ENCODE measurements at regions not wholly inside any gene's neighbourhood (a gene's known extent, or its start where the extent isn't known, plus 50 kb on each side); places are given as distances from the start of the nearest gene placed in this dataset.
A peak's percentile ranks its signal among the peaks of the same experiment; 100 is the strongest.

DNA sequence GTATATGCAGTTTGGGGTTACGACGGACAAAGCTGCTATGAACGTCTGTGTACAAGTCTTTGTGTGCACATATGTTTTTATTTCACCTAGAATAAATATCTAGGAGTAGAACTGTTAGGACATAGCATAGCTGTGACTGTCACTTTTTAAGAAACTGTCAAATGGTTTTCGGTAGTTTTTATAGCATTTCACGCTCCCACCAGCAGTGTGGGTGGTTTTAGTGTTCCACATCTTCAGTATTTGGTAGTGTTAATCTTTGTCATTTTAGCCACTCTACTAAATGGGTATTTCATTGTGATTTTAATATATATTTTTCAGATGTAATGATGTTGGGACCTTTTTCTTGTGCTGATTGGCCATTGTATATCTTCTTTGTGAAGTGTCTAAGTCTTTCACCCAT lies 109.1 kb upstream of the BCAT1 start:
- DNase-seq (ENCODE audit: low spot score): no peak

DNA sequence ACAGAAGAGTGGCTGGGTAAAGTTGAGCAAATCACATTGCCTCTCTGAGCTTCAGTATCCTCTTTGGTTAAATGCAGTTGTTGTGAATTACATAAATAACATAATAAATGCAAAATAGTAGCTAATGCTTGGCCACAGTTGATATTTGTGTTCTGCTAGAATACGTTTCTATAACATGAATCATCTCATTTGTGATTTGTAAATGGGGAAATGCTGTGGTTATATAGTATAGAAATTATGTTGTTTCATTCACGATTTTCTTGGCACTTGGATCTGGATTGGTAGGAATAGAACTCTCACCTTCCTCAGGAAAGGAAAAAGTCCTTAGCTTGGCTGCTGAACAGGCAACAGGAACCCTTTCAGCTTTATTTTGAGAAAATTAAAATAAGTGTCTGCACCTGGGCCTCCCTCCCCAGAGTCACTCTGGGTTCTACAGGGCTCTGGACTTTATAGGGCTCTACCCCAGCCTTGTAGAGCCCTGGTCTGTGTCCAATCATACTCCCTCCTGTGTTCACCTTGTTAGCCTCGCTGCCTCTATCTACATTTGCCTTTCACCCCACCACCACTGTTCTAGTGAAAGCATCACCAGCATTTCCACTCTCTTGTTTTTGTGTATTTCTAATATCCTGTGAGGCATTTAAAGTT lies 107.7 kb upstream of the BCAT1 start:
- DNase-seq (ENCODE audit: low spot score): no peak

DNA sequence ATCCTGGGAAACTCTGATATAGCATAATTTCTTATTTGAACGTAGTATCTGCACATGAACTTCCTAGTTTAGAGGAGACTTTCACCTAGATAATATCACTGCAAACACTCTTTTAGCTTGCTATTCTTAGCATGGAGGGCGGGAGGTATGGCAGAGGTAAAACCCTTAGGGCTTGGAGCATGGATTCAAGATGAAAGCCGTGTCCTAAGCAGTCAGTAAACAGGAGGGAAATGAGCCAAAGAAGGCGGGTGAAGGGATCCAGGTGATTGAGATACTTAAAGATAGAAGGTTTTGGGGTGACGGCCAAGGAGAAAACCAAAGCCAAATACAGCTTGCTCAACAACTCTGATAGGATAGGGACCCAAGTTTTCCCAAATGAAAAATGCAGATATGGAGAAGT lies 107.1 kb upstream of the BCAT1 start:
- DNase-seq (ENCODE audit: low spot score): no peak

DNA sequence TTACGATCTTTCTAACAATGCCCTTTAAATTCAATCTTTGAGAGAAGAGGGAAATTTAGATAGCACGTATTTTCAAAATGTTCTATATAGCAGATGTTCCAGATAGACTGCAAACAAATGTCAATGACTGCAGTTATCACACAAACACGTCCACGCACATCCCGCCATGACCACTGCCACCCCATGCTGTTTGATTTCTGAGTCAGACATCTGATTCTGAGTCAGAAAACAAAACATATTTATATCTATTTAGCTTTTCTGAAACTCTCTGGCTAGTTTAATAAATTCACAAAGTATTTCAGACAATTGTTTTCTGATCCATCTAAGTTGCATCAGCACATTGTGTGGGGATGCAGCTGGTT lies 105.9 kb upstream of the BCAT1 start:
- no peak for DNase-seq (ENCODE audit: low spot score)

DNA sequence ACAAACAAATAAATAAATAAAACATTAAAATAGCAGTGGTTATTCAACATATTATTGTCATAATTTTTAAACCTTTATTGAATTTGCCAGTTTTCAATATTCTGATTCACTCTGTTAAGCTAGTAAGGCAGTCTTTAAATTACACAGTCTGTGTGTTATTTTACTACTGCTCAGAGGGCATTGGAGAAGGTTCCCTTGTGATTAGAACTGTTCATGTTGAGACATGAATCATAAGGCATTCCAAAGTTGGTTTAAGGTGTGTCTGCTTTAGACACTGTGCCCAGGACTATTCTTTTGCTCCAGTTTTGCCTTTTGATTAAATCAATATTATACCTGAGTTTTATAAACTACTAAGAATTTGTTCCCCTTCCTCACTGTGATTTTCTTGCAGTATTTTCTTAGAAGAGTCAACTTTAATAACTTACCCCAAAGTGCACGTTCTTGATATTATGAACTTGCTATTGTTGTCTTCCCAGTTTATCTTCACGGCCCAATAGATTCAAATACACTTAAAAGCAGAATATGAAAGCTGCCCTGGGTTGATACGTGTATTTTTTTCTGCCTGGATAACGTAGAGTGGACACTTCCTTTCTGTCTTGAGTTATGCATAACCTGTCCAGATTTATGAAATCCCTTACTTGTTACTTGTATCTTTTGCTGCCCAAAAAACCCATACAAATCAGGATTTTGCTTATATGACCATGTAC lies 105.3 kb upstream of the BCAT1 start:
- DNase-seq (ENCODE audit: low spot score): no peak

DNA sequence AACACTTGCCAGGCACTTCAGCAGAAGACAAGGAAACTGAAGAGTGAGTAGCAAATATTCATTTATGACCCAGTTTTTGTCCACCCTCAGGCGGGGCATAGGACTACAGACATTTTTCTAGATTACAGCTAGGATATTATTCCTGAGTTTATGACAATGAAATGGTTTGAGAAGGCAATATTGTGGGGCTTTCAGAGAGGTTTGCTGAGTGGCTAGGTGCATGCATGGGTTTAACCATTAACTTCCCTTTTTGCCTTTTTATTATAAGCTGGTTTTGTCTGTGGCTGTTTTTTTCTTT lies 104.0 kb upstream of the BCAT1 start:
- DNase-seq (ENCODE audit: low spot score): no peak

DNA sequence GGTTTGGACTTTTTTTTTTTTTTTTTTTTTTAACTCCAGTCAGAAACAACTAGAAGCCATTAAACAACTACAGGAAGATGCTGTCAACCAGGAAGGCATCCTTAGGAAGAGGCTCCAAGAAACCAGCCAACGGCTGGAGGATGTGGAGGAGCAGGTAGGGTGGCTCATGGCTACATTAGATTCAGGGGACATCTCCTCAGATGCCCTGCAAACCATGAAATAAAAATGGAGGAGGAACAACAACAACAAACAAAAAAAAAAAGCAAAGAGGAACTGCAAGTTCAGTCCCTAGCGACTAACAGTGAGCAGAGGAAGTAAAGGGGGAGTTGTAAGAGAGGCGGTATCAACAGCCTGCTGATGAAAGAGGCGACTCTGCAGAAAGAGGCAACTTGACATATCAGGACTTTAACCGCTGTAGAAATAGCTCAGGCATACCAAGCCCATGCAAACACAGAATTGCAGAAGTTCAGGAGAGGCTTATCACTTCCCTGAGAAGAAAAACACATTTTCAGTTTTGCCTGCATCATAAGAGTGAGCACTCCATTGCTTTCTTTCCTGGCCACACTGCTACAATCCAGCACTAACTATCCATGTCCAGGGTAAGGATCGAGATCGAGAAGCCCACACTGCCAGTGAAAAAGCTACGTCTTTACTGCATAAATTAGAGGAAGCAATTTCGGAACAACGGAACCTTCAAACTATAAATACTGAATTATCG lies 103.5 kb upstream of the BCAT1 start:
- no peak for DNase-seq (ENCODE audit: low spot score)

DNA sequence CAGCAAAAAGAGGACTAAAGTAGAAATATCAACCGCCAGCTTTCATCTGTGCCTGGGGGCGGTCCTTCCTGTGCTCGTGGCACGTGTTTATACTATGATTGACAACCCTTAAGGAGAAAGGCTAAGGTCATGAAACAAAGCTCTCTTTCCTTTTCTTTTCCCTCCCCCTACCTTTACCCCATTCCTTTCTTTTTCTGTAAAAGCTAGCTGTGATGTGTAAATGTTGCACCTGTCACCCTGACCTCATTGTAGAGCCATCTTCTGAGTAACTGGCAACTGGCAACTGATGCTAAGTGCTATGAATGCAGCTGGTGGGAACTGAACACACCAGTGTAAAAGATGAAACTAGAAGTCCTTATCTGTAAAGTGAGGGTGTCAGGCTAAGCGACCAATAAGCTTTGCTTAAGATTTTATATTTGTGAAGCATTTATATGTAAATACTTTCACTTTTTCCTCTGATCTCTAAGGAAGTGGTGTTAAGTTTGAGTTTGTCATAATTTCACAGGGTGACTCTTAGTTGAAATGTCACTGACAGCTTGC lies 102.8 kb upstream of the BCAT1 start:
- DNase-seq (ENCODE audit: low spot score): no peak

DNA sequence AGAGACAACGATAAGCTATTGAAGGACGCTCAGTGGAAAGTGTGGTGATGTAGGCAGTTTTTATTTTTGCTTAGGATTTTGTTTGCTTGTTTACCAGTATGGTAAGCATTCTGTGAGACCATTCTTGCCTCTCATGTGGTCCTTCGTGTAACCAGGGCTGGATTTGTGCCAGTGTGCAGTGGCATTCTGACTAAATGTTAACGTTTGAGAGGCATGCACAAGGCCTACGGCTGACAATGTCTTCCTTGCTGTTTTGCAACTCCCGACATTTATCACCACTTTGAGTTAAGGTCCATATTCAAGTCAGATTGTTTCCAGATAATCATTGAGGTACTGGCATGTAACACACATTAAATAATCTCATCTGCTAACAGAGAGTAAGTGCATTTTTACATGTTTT lies 102.3 kb upstream of the BCAT1 start:
- DNase-seq (ENCODE audit: low spot score): no peak

DNA sequence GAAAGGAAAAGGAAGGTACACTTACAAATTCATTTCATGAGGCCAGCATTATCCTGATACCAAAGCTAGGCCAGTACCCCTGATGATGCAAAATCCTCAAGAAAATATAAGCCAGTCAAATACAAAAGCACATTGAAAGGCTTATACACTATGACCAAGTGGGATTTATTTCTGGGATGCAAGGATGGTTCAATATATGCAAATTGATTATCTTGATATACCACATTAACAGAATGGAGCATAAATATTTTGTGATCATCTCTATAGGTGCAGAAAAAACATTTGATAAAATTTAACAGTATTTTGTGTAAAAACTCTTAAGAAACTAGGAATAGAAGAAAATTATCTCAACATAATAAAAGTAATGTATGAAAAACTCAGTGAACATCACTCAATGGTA lies 97.0 kb upstream of the BCAT1 start:
- no peak for DNase-seq (ENCODE audit: low spot score)

DNA sequence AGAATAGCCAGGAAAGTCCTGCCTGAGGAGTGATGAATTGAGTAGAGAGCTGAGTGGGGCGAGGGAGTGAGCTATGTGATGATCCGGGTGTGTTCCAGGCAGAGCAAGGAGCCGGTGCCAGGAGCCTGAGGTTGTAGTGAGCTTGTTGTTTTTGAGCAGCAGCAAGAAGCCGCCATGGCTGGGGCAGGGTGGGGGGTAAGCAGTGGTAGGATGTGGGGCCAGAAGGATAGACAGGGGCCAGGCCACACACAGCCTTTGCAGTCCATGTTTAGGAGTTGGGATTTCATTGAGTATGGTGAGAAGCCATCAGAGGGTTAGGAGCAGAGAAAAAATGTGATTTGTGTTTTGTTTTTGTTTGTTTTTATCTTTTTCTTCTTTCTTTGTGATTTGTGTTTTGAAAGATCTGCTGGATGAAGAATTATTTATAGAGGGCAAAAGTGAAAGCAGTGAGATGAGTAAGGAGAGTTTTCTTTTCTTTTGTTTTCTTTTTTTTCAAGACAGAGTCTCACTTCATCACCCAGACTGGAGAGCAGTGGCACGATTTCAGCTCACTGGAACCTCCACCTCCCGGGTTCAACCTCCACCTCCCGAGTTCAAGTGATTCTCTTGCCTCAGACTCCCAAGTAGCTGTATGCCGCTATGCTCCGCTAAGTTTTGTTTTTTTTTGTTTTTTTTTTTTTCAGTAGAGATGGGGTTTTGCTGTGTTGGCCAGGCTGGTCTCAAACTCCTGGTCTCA lies 92.3 kb upstream of the BCAT1 start:
- no peak for DNase-seq (ENCODE audit: low spot score)

DNA sequence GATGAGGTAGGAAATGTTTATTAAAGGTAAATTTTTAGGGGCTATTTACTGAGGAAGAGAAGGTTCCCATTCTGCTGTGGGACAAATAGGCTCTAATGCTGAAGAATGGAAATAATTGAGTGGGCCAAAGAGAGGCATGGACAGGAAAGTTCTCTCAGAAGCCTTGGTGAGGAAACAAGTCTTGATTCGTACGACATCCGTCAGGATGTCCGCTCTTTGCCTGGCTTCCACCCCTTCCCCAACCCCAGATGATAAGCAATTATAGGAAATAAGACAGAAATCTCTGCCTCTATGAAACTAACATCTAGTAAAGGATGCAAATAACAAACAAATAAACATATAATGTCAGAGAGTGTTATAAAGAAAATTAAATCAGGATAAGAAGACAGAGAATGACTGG lies 91.7 kb upstream of the BCAT1 start:
- DNase-seq (ENCODE audit: low spot score): no peak

DNA sequence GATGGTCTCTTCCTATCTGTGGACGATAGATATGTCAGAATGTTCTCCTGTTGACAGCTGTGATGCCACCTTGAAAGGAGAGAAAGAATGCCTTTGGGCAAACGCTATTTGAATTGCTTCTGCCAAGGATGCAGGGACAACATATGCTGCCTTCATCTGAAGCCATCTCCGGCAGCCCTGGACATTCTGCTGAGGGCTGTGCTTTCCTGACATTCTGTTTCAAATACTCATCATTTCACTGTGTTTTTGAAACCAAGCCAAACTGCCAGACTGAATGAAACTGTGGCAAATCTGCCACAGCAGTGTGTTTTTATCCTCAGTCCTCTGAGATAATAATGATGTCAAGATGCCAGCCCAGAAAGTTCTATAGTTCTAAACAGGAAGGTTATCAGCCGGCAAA lies 85.8 kb upstream of the BCAT1 start:
- DNase-seq (ENCODE audit: low spot score): peak; percentile 98

DNA sequence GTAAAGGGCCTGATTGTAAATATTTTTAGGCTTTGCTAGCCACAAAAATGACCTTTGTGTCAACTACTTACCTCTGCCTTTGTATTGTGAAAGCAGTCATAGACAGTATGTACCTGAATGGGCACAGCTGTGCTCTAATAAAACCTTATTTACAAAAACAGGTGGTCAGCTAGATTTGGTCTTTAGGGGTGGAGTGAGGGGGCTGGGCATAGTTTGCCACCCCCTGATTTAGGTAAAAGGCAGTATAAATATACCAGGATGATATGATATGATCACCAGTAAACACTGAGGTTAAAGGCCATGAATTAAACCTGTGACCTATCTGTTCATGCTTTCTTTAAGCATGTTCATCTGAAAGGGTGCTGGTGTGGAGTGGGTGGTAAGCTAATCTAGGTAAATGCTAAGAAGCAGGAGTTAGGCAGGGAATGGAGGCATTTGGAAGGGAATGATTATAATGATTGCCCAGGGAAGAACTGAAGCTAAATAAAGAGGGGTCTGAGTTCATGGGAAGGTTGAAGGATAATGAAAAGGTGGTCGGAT lies 77.1 kb upstream of the BCAT1 start:
- DNase-seq (ENCODE audit: low spot score): no peak

DNA sequence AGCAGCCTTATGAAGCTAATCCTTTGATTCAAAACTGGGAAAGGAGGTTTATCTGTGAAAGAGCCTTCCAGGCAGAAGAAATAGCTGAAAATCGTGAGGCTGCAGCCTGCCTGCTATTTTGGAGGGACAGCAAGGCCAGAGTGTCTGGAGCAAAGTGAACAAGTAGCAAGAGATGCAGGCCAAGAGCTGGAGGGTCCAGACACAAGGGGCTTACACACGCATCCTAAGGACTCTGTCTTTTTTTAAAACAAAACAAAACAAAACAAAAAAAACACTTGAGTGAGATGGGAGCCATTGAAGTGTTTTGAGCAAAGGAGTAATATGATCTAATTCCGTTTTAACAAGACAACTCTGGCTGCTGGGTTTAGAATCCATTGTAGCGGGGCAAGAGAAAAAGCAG lies 76.4 kb upstream of the BCAT1 start:
- no peak for DNase-seq (ENCODE audit: low spot score)

DNA sequence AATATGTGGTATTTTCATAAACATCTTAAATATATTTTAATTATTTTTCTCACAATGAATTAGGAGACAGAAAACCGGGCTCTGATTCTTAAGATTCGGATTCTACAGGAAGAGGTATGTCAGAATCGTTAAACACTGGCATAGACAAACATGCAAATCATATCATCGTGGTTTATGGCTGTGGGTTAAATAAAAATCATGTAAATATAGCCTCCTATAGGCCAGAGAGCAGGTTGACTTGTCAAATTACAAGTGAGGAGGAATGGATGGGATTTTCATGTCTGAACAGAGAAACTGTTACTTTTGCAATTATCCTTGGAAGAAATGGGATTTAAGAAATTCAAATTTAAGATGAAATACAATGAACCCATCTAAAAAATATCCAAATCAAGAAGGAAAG lies 74.9 kb upstream of the BCAT1 start:
- DNase-seq (ENCODE audit: low spot score): no peak

DNA sequence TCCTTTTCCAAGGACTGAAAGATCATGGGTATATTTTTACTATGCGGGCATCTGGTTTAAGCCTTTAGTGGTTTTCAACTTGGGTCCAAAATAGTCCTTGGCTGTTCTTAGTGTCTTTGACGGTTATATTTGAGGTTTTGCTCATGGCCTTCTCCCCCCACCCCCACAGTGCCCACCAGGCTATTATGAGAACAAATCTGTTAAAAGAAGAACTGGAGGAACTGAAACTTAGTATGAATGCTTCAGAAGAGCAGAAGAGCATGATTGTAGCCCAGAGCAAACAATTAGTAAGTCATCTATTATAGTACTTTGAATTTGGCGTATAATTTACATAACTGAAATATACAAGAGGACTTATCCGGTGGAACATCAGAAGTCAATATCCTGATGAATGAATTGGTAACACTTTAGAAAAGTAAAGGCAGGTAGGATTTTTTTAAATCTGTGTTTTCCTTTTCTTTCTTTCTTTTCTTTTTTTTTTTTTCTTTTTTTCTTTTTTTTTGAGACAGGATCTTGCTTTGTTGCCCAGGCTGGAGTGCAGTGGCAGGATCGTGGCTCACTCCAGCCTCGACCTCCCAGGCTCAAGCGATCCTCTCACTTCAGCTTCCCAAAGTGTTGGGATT lies 71.8 kb upstream of the BCAT1 start:
- no peak for DNase-seq (ENCODE audit: low spot score)

DNA sequence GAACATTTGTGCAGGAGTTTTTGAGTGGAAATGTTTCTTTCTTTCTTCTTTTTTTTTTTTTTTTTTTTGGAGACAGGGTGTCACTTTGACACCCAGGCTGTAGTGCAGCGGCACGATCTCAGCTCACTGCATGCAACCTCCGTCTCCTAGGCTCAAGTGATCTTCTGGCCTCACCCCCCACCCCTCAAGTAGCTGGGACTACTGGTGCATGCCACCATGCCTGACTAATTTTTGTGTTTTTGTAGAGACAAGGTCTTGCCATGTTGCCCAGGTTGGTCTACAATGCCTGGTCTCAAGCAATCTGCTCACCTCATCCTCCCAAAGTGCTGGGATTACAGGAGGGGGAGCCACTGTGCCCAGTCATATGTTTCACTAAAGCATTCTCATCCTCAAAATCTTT lies 69.2 kb upstream of the BCAT1 start:
- no peak for DNase-seq (ENCODE audit: low spot score)

DNA sequence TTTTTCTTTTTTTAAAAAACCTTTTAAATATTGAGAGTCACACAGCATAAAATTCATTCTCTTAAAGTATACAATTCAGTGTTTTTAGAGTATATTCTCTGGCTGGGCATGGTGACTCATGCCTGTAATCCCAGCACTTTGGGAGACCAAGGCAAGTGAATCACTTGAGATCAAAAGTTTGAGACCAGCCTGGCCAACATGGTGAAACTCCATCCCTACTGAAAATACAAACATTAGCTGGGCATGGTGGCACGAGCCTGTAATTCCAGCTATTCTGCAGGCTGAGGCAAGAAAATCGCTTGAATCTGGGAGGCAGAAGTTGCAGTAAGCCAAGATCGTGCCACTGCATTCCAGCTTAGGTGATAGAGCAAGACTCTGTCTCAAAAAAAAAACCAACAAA lies 68.4 kb upstream of the BCAT1 start:
- DNase-seq (ENCODE audit: low spot score): no peak

DNA sequence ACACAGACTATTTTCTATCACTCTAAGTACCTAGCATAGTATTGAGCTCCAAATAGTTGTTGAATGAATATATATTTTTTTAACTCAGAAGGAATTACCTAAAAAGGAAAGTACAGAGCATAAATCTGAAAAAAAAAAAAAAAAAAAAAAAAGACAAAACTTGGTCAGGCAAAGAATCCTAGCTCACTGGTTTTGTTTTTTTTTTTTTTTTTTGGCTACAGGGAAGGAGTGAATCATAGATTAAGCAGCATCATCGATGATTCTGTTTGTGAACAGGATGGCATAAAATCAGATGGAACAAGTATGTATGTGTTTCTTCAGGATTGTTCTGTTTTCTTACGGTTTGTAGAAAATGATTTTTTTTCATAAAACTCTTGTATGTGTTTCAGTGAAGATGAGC lies 66.1 kb upstream of the BCAT1 start:
- no peak for DNase-seq (ENCODE audit: low spot score)

DNA sequence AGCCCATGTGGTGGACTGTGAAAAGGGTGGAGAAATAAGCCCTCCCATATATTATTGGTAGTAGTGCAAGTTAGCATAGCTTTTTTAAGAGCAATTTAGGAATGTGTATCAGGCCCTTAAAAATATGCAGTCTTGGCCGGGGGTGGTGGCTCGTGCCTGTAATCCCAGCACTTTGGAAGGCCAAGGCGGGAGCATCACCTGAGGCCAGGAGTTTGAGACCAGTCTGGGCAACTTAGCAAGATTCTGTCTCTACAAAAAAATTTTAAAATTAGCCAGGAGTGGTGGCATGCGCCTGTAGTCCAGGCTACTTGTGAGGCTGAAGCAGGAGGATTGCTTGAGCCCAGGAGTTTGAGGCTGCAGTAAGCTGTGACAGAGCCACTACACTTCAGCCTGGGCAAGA lies 64.2 kb upstream of the BCAT1 start:
- DNase-seq (ENCODE audit: low spot score): no peak

DNA sequence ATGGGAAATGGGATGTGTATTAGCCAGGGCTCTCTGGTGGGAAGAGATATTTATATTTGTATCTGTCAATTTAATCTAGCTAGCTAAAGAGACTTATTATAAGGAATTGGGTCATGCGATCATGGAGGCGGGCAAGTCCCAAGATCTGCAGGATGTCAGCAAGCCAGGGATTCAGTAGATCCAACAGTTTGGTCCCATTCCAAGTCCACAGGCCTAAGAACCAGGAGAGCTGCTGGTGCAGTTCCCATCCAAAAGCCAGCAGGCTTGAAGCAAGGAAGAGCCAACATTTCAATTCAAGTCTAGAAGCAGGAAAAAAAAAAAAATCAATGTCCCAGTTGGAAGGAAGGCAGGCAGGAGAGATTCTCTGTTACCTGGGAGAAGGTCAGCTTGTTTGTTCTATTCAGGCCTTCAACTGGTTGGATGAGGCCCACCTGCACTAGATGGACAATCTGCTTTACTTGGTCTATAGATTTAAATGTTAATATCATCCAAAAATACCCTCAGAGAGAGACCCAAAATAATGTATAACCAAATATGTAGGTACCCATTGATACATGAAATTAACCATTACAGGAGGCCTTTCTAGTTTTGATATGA lies 60.7 kb upstream of the BCAT1 start:
- DNase-seq (ENCODE audit: low spot score): peak; percentile 95

All from cerebellar cortex (tissue), 1 donor.